HG03135 (cell line): ENCODE measurements at regions not wholly inside any gene's neighbourhood (a gene's known extent, or its start where the extent isn't known, plus 50 kb on each side); places are given as distances from the start of the nearest gene placed in this dataset.

Source experiments
- ATAC-seq: cut with Tn5 transposase; IDR thresholded peaks from one replicate; pipeline ENCODE4 v1.9.1; 2021; ENCODE audit warnings: mild to moderate bottlenecking, moderate library complexity; ENCODE audit not compliant: unreplicated experiment

DNA sequence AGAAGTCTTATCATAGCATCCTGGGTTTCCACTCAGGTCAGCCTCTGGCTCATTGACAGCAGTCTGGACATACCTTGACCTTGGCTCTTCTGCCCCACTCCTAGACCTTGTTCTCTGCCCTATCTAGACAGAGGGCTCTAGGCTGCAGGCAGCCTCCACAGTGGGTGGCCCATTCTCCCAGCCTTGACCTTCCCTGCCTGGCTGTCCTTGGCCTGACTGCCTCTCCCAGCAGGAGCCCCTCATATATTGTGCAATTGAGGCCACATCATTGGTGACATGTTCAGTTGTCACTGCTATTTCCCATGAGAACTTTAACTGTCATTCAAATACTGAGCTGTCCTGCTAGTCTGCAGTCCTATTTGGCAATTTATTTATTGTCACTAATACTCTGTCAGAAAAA lies 503.4 kb downstream of the PLXNA4 start:
- ATAC-seq, result no peak

DNA sequence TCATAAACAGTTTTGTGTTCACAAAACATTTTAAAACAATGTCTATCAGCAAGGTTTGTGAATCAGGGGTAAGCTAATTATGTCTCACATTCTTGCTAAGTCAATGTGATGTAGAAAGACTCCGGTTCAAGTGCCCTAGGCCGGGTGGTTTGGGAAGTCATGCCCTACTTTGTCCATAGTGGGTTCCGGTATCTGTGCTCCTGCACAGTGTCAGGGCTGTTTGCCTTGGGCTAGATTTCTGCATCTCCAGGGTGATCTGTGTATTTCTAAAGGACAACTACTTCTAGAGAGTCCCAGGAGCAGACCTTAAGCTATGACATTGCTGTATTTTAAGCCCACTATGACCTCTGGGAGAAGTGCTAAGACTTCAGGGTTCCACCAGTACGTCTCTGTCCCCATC lies 504.1 kb downstream of the PLXNA4 start:
- no peak for ATAC-seq

DNA sequence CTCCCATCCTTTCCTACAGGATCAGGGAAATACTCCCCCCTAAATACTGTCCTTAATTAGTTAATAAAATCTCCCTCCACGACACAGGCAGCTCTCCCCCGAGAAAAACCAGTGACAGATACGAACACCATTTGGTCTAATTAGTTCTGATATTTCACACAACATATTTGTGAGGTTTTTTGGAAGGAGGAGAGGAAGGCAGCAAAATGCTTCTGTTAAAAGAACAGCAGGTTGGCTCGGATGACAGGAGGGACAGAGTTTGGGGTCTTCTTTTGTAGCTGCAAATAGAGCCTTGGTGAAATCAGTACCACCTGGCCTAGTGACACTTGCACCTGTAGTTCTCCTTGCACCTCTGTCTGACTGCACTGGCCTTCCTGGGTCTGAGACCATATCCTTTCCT lies 507.0 kb downstream of the PLXNA4 start:
- ATAC-seq, result no peak

GRCh38 chr7:132066761-132067171 lies 509.5 kb downstream of the PLXNA4 start:
- no peak for ATAC-seq

DNA sequence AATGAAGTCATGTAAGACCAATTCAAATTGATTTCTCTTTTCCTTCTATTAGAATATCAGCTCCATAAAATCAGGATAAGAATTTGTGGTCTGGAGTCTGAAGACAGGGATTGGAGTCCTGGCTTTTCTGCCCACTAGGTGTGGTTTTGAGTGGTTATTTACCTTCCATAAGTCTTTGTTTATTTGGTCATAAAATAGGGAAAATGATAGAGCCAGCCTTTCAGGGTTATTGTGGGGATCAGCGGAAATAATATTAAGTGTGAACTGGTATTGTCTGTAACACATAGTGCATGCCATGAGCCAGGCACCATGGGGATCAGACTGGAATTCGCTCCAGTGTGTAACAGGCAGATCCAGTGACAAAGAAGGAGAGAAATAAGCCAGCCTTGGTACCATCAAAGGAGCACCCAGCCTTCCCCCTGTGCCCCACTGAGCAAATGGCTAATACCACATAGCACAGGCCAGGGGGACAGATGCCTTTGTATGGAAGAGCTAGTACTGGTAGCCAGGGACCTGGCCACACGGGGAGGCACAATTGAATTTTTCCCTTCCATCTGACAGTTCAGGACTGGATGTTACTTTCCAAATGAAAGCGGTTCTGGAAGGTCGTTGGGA lies 509.7 kb upstream of the PODXL start:
- no peak for ATAC-seq

GRCh38 chr7:132065193-132065988 lies 509.0 kb upstream of the PODXL start:
- ATAC-seq, result no peak

- ATAC-seq, result no peak
Measured at GRCh38 chr7:132063800-132064199, 507.4 kb upstream of the PODXL start.

DNA sequence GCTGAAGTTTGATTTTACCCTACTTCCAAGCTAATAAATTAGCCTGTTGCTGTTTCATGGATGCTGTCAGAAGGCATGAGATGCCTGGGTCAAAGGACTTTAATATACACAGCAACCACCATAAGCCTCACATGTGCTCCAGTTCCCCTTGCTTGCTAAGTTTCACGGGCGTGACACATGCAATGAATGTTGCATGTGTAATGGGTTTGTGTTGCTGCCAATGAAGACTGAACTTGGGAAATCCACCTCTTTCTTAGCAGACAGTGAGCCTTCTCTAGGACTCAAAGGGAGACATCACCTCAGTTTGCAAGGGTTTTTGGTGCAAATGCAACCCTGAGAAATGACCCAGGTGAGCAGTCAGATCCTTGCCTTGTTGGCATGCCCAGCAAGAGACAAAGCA lies 505.5 kb upstream of the PODXL start:
- ATAC-seq, result no peak

GRCh38 chr7:132059141-132059540 lies 502.7 kb upstream of the PODXL start:
- ATAC-seq, result no peak

GRCh38 chr7:132055336-132056120 lies 499.1 kb upstream of the PODXL start:
- ATAC-seq, result no peak

- no peak for ATAC-seq
Measured at GRCh38 chr7:132053871-132054270, 497.4 kb upstream of the PODXL start.

DNA sequence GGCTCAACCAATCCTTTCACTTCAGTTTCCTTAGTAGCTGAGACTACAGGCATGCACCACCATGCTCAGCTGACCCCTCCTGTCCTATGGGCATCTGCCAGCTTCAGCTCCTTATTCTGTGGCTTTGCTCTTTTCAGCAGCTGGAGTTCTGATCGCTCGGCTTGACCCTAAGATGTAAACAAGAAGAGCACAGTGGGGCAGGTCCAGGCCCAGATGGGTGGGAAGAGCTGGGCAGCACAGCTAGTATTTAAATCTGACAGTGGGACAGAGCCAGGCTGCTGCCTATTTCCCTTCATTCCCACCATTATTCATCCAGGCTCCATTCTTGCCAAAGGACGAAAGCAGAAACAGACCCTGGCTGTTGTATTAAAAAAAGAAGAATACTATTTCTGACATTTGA lies 494.9 kb upstream of the PODXL start:
- no peak for ATAC-seq

DNA sequence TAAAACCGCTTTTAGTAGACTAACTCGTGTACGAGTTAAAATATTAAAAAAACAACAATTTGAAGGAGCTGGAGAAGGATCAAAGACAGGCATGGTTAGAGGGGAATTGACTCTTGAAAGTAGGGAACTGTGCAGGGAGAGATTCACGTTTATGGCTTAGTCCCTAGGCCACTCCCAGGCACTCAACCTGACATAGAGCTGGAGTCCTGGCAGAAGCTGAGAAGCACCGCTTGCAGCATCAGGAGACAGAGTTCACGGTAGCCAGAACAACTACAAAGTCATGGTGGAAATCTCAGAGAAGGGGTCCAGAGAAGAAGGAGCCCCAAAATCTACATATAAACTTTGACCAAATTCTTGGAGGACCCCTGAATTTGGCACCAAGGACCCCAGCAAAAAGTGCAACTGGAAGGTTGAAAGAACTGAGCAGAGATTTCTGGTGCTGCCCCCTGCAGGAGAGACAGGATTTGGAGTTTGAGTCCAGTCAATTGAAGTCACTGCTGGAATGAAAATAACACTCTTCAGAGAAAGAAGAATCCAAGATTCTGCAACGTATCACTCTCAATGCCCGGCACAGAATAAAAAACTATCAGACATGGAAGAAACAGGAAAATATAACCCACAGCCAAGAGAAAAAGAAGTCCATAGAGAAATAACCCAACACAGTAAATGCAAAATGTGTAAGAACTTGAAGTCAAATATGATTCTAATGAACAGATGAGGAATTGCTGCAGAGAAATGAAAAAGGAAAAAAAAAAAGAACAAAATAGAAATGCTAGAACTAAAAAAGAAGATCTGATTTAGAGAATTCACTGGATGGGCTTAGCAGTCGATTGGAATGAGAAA lies 493.3 kb upstream of the PODXL start:
- ATAC-seq, result no peak

GRCh38 chr7:132045481-132045980 lies 489.1 kb upstream of the PODXL start:
- no peak for ATAC-seq

DNA sequence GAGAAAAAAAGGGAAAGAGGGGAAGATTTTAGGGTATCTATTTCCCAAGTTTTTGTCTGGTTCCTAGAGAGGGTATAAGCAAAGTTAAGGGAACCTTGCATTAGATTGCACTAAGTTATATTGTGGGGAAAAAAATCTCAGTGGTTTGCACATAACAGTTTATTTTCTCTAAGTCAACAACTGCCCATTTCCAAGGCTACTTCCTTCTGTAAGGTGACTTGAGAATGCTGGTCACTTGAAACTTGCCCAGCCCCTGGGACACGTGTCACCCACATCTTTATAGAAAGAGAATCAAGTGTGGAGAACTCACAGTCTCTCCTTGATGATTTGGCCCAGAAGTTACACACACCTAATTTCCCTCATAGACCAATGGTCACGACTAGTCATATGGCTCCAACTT lies 488.6 kb upstream of the PODXL start:
- ATAC-seq, result no peak

- ATAC-seq, result no peak
Measured at GRCh38 chr7:132044247-132044646, 487.8 kb upstream of the PODXL start.

DNA sequence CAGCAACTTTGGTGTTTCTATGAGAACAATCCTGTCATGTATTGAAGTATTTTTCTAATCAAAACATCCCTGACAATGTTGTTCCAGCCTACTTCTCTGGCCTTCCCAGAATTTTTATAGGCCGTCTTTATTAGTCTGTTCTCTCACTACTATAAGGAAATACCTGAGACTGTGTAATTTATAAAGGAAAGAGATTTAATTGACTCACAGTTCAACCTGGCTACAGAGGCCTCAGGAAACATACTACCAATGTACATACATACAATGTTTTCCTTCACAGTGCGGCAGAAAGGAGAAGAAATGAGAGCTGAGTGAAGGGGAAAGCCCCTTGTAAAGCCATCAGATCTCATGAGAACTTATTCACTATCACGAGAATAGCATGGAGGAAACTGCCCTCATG lies 484.7 kb upstream of the PODXL start:
- no peak for ATAC-seq

- no peak for ATAC-seq
Measured at GRCh38 chr7:132035517-132036362, 479.3 kb upstream of the PODXL start.

- ATAC-seq, result no peak
Measured at GRCh38 chr7:132034748-132035416, 478.5 kb upstream of the PODXL start.
